OCI-LY1 (cell line): ENCODE measurements at regions not wholly inside any gene's neighbourhood (a gene's known extent, or its start where the extent isn't known, plus 50 kb on each side); places are given as distances from the start of the nearest gene placed in this dataset.

ENCODE experiments used
- H2AFZ ChIP-seq: fragments of 200-600 bp; sonication (generic), shearing (Covaris generic); 2 replicates; pipeline ENCODE4 v1.6.0; 2014; ENCODE audit warnings: antibody characterized with exemption, mild to moderate bottlenecking, low read length
- H3F3A ChIP-seq: fragments of 200-600 bp; sonication (generic), shearing (Covaris generic); 2 replicates; pipeline ENCODE4 v1.6.0; 2014; ENCODE audit warnings: mild to moderate bottlenecking, antibody characterized with exemption, low read length, moderate library complexity; ENCODE audit not compliant: insufficient read depth
- H3K27ac ChIP-seq: fragments of 200-600 bp; sonication (generic); 2 replicates; pipeline ENCODE4 v1.5.1; 2014; ENCODE audit warnings: low read length, mixed run types, mild to moderate bottlenecking, low read depth; ENCODE audit not compliant: poor library complexity, severe bottlenecking
- H3K27me3 ChIP-seq: fragments of 200-600 bp; sonication (generic); 2 replicates; pipeline ENCODE4 v1.6.0; 2014; ENCODE audit warnings: antibody characterized with exemption, mild to moderate bottlenecking, low read length, moderate library complexity; ENCODE audit not compliant: insufficient read depth
- H3K36me3 ChIP-seq: fragments of 200-600 bp; sonication (generic); 2 replicates; pipeline ENCODE4 v1.6.1; 2014; ENCODE audit warnings: mild to moderate bottlenecking, antibody characterized with exemption, low read length, moderate library complexity, mixed read lengths; ENCODE audit not compliant: insufficient read depth
- H3K4me1 ChIP-seq: fragments of 200-600 bp; sonication (generic); 2 replicates; pipeline ENCODE4 v1.5.1; 2014; ENCODE audit warnings: mild to moderate bottlenecking, low read length, moderate library complexity; ENCODE audit not compliant: insufficient read depth, severe bottlenecking
- H3K4me2 ChIP-seq: fragments of 200-600 bp; sonication (generic), shearing (Covaris generic); 2 replicates; pipeline ENCODE4 v1.6.1; 2014; ENCODE audit warnings: low read length
- H3K4me3 ChIP-seq: fragments of 200-600 bp; sonication (generic); 2 replicates; pipeline ENCODE4 v1.5.1; 2014; ENCODE audit warnings: low read length, low read depth, mild to moderate bottlenecking, mixed read lengths; ENCODE audit not compliant: poor library complexity, severe bottlenecking
- H3K79me2 ChIP-seq: fragments of 200-600 bp; shearing (Covaris generic); 2 replicates; pipeline ENCODE4 v1.6.1; 2016; ENCODE audit warnings: mixed run types, low read length, mixed read lengths; ENCODE audit not compliant: insufficient read depth
- H3K9ac ChIP-seq: fragments of 200-600 bp; sonication (generic), shearing (Covaris generic); 2 replicates; pipeline ENCODE4 v1.6.1; 2014; ENCODE audit warnings: mild to moderate bottlenecking, low read length, mixed read lengths
- H3K9me2 ChIP-seq: fragments of 200-600 bp; sonication (generic), shearing (Covaris generic); 2 replicates; pipeline ENCODE4 v1.6.1; 2014; ENCODE audit warnings: low read depth, mild to moderate bottlenecking, low read length, mixed read lengths
- H3K9me3 ChIP-seq: fragments of 200-600 bp; shearing (Covaris generic); 2 replicates; pipeline ENCODE4 v1.6.1; 2014; ENCODE audit warnings: low read length, mixed read lengths
- H4K20me1 ChIP-seq: fragments of 200-600 bp; sonication (generic), shearing (Covaris generic); 2 replicates; pipeline ENCODE4 v1.6.0; 2016; ENCODE audit warnings: mild to moderate bottlenecking, low read length; ENCODE audit not compliant: insufficient read depth
- EZH2 ChIP-seq: fragments of 200-600 bp; sonication (generic), shearing (Covaris generic); IDR thresholded peaks from 2 replicates; pipeline ENCODE4 v1.8.0; 2017; ENCODE audit warnings: borderline replicate concordance, mixed run types, mild to moderate bottlenecking, antibody characterized with exemption, low read length, moderate library complexity, mixed read lengths
- TF ChIP-seq, protein P1 (sequence below): fragments of 200-600 bp; sonication (generic), shearing (Covaris generic); IDR thresholded peaks from 2 replicates; pipeline ENCODE4 v1.5.1; 2017; ENCODE audit warnings: mild to moderate bottlenecking, antibody characterized with exemption, low read length, moderate library complexity, mixed read lengths

DNA sequence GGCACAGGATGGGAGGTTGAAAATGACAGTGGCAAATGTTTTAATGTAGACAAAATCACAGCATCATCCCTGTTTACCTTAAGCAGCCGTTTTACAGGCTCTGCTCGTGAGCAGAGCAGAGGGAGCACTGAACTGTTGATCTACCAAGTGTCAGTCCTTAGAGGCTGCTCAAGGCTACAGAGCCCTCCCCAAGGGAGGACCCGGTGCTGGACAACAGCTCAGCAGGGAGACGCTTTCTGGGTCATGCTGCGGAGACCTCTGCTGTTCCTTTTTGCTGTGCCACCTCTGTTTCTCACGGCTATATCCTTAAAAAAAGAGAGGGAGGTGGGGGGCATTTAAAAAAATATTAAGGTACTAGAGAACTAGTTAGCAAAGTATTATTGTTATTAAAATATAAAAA is 400.2 kb downstream of the GABRB3 start:
- Histone ChIP-seq H3K79me2 (no peaks in the 10 kb centered on the region), H3K27ac (no peak overlapping the region), H4K20me1 (no peaks in the 10 kb centered on the region), H3K9me3 (no peaks in the 10 kb centered on the region), H3K27me3 (no peaks in the 10 kb centered on the region), H3K4me3 (no peak overlapping the region), H3F3A (no peaks in the 10 kb centered on the region), H3K4me1 (no peaks in the 10 kb centered on the region), H3K9ac (no peak overlapping the region), H3K9me2 (no peaks in the 10 kb centered on the region), H3K4me2 (no peak overlapping the region), H3K36me3 (no peaks in the 10 kb centered on the region), H2AFZ (no peak overlapping the region)
- no peak for TF ChIP-seq EZH2
- TF ChIP-seq, protein P1, sequence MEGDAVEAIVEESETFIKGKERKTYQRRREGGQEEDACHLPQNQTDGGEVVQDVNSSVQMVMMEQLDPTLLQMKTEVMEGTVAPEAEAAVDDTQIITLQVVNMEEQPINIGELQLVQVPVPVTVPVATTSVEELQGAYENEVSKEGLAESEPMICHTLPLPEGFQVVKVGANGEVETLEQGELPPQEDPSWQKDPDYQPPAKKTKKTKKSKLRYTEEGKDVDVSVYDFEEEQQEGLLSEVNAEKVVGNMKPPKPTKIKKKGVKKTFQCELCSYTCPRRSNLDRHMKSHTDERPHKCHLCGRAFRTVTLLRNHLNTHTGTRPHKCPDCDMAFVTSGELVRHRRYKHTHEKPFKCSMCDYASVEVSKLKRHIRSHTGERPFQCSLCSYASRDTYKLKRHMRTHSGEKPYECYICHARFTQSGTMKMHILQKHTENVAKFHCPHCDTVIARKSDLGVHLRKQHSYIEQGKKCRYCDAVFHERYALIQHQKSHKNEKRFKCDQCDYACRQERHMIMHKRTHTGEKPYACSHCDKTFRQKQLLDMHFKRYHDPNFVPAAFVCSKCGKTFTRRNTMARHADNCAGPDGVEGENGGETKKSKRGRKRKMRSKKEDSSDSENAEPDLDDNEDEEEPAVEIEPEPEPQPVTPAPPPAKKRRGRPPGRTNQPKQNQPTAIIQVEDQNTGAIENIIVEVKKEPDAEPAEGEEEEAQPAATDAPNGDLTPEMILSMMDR: no peak

DNA sequence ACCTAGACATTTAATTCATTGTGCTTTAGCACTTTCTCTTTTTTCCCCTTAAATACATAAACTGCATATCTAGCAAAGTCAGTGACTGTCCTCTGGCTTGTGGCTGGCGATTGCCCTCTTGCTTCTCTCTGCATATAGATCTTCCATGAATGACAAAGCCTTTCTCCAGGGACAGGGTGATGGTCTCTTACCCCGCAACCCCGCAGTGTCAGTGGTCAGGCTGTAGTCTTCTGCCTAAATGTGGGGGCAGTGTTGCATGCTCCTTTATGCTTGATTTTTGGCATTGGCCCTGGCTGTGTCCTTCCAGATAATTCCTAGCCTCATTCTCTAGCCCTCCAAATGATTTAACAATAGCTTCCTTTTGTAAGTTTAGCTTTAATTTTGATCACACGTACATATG is 407.8 kb downstream of the GABRB3 start:
- Histone ChIP-seq H3K4me3 (no peak overlapping the region), H3K36me3 (no peaks in the 10 kb centered on the region), H3K27me3 (no peaks in the 10 kb centered on the region), H4K20me1 (no peaks in the 10 kb centered on the region), H3K9ac (no peak overlapping the region), H3K9me2 (no peaks in the 10 kb centered on the region), H3K4me1 (no peaks in the 10 kb centered on the region), H2AFZ (no peak overlapping the region), H3K4me2 (no peak overlapping the region), H3K27ac (no peak overlapping the region), H3K9me3 (no peaks in the 10 kb centered on the region), H3K79me2 (no peaks in the 10 kb centered on the region), H3F3A (no peaks in the 10 kb centered on the region)
- TF ChIP-seq EZH2: no peak
- TF ChIP-seq, protein P1: no peak

DNA sequence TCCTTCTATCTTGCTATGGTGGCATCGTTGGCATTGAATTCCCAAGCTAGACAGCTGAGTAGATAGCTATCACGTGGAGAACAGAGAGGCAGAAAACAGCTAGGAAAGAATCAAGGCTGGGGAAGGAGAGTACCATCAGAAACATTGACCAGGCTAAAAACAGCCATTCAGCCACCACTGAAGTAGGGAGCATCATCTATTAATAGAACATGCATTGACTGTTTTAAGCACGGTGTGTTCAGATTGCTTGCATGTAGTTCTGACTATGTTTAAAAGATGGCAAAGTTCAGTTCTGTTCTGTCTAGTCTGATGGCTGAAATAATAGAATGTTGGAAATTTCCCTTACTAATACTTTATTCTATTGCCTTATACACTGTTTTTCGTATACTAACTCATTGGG is 413.0 kb downstream of the GABRB3 start:
- Histone ChIP-seq H2AFZ (no peak overlapping the region), H3K4me3 (no peak overlapping the region), H3F3A (no peaks in the 10 kb centered on the region), H3K4me2 (no peak overlapping the region), H4K20me1 (no peaks in the 10 kb centered on the region), H3K36me3 (no peaks in the 10 kb centered on the region), H3K27ac (no peak overlapping the region), H3K9me3 (no peaks in the 10 kb centered on the region), H3K9me2 (no peaks in the 10 kb centered on the region), H3K27me3 (no peaks in the 10 kb centered on the region), H3K4me1 (no peaks in the 10 kb centered on the region), H3K9ac (no peak overlapping the region), H3K79me2 (no peaks in the 10 kb centered on the region)
- TF ChIP-seq, protein P1: no peak
